Vagina (tissue), 2 donors: ENCODE measurements at regions not wholly inside any gene's neighbourhood (a gene's known extent, or its start where the extent isn't known, plus 50 kb on each side); places are given as distances from the start of the nearest gene placed in this dataset.

ENCODE experiments used
- CTCF ChIP-seq, 3 experiments: fragments of 450-650 bp in 2 of 3; fragments of 200-600 bp in 1 of 3; sonication (generic) in 1 of 3; IDR thresholded peaks; one replicate each; pipeline ENCODE4 v1.5.1; 2017 to 2019; ENCODE audit warnings: antibody characterized with exemption in 3 of 3, mild to moderate bottlenecking in 2 of 3, moderate library complexity in 2 of 3
- POLR2A ChIP-seq, 2 donors: fragments of 450-650 bp; IDR thresholded peaks; one replicate each; pipeline ENCODE4 v1.6.1; 2017; ENCODE audit warnings: antibody characterized with exemption in 2 of 2, mild to moderate bottlenecking in 2 of 2, moderate library complexity in 2 of 2

GRCh38 chrX:99073551-99073950 is 1336.5 kb downstream of the PCDH19 start:
- TF ChIP-seq CTCF (IDR thresholded peaks at IDR 0.05) (no peak), POLR2A (IDR thresholded peaks at IDR 0.05) (no peak)
